GM19025 (cell line): ENCODE measurements at regions not wholly inside any gene's neighbourhood (a gene's known extent, or its start where the extent isn't known, plus 50 kb on each side); places are given as distances from the start of the nearest gene placed in this dataset.
"Not testable (repeated sequence)": the region's sequence is repeated elsewhere in the genome, so short reads cannot be mapped to it uniquely, and the experiment has no call there.

Experiments
- ATAC-seq: cut with Tn5 transposase; IDR thresholded peaks from one replicate; pipeline ENCODE4 v1.9.1; 2021; ENCODE audit warnings: mild to moderate bottlenecking, low read depth, moderate library complexity; ENCODE audit not compliant: unreplicated experiment

DNA sequence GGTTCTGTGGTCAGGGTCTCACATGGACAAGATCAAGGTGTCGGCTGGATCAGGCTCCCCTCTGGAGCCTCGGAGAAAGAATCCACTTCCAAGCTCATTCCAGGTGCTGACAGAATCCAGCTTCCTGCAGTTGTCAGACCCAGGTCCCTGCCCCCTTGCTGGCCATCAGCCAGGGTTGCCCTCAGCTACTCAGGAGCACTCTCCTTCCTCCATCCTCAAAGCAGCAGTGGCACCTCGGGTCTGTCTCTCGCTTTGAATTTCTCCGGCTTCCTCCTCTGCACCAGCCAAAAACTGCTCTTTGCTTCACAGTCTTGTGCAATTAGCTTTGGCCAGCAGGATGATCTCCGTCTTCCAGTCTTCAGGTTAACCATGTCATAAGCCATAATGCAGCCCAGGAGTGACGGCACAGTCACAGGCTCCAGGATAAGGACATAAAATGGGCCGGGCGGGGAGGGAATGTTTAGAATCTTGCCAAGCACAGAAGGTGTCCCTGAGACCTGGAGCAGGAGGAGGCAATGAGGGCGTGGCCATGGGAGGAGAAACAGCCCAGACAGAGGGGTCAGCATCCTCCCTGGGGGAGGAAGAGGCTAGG lies 79.4 kb upstream of the SLC25A33 start:
- ATAC-seq: no peak

DNA sequence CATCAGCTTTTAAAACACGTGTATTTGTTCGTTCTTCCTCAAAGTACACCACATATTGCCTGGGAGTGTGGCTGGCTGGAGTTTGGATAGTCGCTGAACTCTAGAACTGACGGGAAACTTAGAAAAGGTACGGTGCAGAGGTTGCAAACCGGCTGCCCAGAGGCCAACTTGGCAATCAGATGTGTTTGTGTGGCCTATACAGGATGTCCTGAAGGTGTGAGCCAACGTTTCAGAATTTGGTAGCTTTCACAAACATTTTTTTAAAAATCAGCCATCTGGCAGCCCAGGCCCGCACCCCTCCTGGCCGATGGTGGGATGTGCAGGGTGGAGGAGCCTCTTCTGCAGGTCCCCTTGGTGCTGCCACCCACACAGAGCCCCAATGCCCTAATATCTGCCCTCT lies 73.6 kb upstream of the SLC25A33 start:
- ATAC-seq: no peak

DNA sequence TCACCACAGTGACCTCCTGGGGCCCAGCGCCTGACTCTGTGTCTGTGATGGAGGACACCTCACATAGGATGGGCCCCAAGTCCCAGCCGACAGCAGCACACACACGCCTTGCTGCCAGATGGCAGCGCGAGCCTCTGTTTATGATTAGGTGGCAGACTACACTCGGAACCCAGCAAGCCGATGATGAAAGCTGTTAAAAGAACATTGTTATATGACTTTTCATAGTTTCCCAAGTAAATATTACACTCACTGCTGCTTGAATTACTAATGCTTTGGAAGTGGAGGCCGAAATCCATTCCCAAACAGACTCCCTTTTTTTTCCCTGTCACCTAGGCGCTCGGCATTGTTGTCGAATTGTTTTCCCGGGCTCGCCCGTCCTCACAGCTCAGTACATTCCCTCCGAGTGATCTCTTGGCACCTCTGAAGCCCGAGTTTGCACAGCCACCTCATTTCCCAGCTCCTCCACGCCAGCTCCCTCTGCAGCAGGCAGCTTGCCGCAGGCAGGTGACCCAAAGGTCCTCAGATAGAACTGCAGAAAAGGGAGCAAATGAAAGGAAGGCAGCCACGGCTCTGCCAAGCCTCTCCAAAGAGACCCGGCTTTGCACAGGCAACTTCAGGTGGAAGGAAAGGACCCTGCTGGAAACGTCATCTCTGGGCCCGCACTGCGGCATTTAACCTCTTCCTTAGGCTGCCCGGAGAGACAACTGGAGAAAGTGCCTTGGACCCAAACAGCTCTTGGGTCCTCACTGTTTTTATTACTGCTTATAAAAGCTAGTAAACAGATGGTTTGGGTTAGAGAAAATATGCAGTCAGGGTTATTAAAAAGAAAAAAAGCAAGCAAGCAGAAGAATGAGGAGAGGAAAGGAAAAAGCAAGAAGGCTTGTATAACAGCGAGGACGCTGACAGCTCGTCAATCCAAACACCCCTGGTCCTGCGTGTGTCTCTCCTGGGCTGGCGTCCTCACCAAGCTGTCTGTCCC lies 72.2 kb upstream of the SLC25A33 start:
- no peak for ATAC-seq

DNA sequence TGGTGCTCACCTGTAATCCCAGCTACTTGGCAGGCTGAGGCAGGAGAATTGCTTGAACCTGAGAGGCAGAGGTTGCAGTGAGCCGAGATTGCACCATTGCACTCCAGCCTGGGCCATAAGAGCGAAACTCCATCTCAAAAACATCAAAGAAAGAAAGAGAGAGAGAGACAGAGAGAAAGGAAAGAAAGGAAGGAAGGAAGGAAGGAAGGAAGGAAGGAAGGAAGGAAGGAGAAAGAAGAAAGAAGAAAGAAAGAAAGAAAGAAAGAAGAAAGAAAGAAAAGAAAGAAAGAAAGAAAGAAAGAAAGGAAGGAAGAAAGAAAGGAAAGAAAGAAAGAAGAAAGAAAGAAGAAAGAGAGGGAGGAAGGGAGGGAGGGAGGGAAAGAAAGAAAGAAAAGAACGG lies 69.4 kb upstream of the SLC25A33 start:
- not testable (repeated sequence) for ATAC-seq

DNA sequence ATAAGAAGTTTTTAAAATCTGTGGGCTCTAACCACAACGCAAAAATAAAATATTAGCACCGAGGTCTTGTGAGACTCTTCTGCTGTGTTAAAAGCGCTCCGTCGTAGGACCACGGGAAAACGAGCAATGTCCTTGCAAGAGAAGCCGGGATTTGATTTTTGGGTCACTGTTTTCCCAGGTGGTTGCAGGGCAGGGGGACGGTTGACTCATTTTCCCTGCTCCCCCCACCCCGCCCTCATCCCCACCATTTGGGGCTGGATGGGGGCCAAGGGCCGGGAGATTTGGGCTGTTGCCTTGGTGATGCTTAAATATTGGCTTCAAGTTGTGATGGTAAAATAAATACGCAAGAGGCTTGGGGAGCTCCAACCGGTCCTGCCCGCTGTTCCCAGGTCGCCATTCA lies 67.6 kb upstream of the SLC25A33 start:
- no peak for ATAC-seq

DNA sequence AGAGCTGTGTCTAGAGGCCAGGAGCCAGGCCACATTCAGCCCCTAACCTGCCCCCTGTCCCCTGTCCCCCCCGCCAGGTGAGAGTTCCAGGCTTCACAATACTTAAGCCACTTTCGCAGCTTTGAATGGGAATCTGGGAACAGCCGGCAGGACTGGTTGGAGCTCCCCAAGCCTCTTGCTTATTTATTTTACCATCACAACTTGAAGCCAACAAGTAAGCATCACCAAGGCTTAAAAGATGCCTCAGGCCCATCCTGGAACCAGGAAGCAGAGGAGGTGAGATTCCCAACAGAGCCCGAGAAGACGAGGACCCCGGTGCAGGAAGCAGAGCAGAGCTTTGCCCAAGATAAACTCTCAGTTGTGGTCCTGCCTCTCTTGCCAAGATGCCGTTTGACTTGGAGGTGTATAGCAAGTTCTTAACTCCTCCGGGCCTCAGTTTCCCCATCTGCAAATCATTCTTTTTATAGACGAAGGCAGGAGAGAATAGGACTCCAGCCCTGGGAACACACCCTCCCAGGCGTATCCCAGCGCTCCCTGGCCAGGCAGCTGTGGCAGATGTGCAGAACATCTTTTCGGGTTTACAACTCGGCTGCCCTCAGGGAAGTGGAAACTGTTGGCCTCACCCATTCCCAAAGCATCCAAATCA lies 66.8 kb upstream of the SLC25A33 start:
- no peak for ATAC-seq

DNA sequence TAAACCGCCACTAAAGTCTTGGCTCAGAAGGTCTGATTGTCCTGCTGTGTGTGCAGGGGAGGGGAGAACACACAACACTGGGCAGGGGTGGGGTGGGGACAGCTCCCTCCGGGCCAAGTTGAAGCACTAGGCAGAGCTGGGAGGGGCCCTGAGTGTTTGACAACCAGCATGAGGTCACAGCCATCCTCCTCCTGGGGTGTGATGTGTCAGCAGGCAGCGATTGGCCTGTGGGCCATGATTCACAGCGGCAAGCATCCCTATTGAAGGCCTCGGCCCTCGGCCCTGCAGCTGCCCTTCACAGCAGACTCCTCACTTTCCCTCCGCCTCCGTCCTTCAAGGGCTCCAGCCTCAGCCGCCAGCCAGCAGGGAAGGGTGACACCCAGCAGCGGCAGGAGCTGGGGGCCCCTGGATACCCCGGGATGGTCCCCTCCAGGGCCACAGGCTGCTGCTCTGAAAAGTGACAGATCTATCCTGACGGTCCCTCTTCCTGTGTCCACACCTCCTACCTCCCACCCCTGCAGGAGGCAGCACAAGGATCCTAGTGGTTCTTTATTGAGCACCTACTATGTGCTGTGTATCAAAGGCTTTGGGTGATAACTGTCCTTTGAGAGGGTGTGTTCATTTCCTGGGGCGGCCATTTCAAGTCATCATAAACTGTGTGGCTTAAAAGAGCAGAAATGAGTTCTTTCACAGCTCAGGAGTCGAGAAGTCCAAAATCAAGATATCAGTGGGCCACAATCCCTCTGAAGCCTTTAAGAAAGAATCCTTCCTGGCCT lies 66.0 kb upstream of the SLC25A33 start:
- ATAC-seq: no peak

DNA sequence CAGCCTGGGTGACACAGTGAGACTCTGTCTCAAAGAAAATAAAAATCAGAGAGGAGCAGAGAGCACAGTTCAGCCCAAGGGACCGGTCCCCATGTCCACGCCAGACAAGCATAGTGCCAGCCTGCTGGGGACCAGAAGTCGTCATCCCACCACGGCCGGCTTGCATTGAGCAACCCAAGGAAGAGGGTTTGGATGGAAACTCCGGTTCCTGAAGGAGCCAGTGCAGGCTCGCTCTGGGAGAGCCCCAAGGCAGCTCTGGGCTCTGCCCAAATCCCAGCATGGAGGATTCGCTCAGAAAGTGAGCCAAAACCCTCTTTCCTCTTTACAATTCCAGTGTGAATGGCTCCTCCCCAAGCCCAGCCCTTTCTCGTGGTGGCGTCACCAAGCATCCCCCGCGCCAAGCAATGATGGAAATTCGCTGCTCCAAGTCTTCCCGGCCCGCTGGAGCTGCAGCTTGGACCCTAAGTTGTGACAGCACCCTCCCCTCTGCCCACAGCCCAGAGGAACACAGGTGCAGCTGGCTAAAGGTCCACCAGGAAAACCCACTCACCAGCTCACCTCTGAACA lies 64.1 kb upstream of the SLC25A33 start:
- ATAC-seq: no peak

DNA sequence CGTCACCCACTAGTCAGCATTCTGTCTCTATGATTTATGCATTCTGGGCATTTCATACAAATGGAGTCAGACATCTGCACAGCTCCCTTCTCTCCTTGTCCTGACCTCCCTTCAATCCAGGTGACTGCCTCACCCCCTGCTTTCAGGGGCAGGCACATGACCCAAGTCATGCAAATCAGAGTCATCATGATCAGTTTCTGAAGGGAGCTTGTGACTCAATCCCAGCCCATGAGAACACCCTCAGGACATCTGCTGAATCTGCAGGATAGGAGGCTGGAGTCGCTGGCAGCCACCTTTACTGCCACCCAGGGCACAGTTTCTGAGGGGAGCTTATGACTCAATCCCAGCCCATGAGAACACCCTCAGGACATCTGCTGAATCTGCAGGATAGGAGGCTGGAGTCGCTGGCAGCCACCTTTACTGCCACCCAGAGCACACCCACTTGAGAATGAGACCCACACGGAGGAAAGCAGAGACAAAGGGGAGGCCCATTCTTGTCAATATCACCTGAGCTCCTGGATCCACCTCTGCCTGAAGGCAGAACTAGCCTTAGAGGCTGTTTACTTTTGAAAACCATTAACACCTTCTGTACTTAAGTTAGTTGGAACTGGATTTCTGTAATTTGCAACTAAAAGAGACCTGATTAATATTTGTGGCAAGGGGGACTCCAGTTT lies 62.3 kb upstream of the SLC25A33 start:
- no peak for ATAC-seq

DNA sequence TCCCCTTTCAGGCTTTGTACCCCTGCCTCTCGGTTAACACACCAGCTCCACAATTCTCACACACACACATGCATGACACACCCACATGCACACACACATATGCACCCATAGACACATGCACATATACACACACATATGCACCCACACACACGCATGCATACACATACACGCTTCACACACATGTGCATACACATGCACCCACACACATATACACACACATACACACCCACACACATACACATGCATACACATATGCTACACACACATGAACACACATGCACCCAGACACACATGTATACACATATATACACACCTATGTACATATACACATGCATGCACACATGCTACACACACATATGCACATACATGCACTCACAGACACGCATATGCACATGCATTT lies 61.7 kb upstream of the SLC25A33 start:
- ATAC-seq: no peak

DNA sequence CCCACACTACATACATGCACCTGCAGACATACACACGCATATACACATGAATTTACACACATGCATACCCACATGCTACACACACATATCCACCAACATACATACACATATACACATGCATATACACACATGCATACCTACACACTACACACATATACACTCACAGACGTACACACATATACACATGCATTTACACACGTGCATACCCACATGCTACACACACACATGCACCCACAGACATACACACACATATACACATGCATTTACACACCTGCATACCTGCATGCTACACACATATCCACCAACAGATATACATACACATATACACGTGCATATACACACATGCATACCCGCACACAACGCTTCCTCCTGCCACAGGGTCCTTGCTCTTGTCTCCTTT lies 61.2 kb upstream of the SLC25A33 start:
- ATAC-seq: no peak

DNA sequence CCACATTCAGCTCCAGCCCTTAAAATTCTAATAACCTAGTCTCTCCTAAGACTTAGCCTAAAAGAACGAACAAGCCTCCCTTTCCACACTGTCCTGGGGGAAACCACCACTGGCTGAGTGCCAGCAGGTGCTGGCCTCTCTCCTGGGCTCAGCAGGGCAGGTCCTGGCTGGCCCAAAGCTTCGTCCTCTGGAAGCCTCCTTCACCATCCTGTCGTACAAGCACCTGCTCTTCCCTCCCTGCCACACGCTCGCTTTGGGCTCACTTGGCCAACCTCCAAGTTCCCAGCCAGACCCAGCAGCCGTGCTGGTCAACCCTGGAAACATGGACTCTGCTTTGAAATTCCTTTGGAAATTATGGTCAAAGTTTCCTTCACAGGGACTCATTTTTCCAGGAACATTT lies 58.2 kb upstream of the SLC25A33 start:
- ATAC-seq: no peak

DNA sequence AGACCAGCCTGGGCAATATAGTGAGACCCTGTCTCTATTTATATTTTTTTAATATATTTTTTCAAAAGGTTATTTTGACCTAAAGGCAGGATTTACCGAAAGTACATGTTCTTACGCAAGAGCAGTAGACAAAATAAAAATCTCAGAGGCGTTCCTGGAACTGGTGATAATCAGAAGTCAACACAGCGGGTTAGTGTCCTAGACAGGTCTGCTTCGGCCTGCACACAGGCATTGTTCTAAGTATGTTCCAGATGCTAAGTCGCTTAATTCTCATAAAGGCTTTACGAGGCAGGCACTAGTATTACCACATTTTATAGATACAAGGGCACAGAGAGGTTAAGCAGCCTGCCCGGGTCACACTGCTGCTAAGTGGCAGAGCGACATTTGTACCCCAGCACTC lies 56.9 kb upstream of the SLC25A33 start:
- no peak for ATAC-seq

DNA sequence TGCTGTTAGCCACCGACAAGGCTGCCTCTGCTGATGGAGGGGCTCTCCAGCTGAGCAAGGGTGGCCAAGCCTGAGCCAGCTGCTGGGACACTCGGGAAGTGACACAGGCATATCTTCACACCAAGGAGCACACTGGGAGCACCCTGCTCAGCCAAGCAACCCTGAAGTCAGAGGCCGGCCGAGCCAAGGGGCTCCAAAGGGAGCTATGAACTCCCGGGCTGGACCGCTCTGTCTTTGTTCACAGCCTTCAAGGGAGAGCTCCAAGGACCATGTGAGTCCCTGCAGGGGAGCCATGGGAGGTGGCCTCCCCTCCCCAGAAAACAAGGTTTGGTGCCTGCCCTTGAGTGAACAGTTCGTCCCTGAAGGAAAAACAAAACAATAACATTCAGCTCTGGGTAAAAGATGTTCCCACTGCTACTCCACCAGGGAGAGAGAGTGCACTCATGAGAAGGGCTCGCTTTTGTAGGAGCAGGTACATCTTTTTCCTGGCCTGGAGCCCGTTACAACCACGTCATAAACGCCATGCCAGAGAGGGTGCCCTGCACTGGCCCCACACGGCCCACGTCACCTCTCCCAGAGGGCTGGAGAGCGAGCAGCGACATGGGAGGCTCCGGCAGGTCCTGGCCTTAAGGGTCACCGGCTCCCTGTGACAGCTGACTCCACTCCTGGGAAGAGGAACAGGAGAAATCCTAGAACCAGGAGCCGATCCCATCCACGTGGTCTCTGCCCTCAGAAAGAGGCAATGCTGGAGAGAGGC lies 56.3 kb upstream of the SLC25A33 start:
- no peak for ATAC-seq

DNA sequence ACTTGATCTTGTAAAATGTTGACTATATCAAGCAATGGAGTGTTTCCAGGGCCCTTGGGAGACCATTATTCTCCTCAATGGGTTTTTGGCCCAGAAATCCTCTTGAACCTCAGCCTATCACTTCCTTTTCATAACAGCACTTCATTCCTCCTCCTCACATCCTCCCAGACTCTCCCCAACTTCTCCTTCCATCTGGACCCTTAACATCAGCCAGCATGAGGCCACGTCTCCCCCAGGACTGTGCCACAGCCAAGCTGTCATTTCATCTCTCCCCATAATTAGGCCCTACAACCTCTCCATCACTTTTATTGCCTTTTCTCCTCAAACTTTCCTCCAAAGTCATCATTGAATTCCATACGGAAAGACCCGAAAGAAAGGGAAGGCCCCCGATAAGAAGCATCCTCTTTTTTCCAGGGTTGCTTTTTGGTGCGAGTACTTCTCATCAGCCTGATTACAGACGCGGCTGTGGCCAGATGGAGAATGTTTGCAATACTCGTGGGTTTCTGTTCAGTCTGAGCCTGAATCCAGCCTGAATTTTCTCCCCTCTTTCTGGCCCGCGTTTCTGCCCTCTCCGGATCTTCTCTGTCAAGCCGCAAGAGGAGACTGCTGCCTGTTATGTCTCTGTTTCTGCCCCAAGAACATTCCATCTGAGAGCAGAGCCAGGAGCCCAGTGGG lies 52.7 kb upstream of the SLC25A33 start:
- ATAC-seq: no peak
